Loucy (cell line): ENCODE measurements at regions not wholly inside any gene's neighbourhood (a gene's known extent, or its start where the extent isn't known, plus 50 kb on each side); places are given as distances from the start of the nearest gene placed in this dataset.

Experiments used
- CTCF ChIP-seq: fragments of 200-600 bp; sonication (generic); conservative IDR thresholded peaks from 2 replicates; pipeline ENCODE4 v1.5.1; 2014; ENCODE audit warnings: mild to moderate bottlenecking, antibody characterized with exemption, low read length
- EZH2phosphoT487 ChIP-seq: fragments of 200-600 bp; IDR thresholded peaks from 2 replicates; pipeline ENCODE4 v1.6.1; 2018; ENCODE audit warnings: antibody characterized with exemption, mild to moderate bottlenecking, moderate library complexity, borderline replicate concordance

- TF ChIP-seq CTCF (no peak), EZH2phosphoT487 (no peak)
Measured at GRCh38 chr16:17557480-17557879, 86.7 kb upstream of the XYLT1 start.
